Endothelial cell of umbilical vein (primary cell): ENCODE measurements at regions not wholly inside any gene's neighbourhood (a gene's known extent, or its start where the extent isn't known, plus 50 kb on each side); places are given as distances from the start of the nearest gene placed in this dataset.

Source experiments
- BruUV-seq: library from RNA; stranded (reverse); fragments of 400-500 nt; replicated peaks from 2 replicates; lab custom pipeline; 2021; lab: Mats Ljungman, UMichigan
- CTCF ChIA-PET: fragments of 300-600, 350-600 bp; sonication (Branson Sonifier 250); formaldehyde crosslinking; loops from one replicate; lab custom pipeline; 2021; ENCODE audit warnings: antibody characterized with exemption, inconsistent platforms; lab: Charles Lee
- POLR2A ChIA-PET: fragments of 300-600, 350-600 bp; sonication (Branson Sonifier 250); formaldehyde crosslinking; loops from one replicate; lab custom pipeline; 2021; ENCODE audit warnings: antibody characterized with exemption, inconsistent platforms; lab: Charles Lee
- DNase-seq: peaks from one replicate; pipeline ENCODE4 v3.0.0-alpha.2; 2011; ENCODE audit warnings: low read depth, low spot score
- FAIRE-seq: peaks from 2 replicates; lab custom pipeline; 2011; peaks lifted over from hg19 to GRCh38; lab: Jason Lieb, UNC
- H2AFZ ChIP-seq: 2 replicates; pipeline ENCODE4 v1.6.0; 2012; ENCODE audit warnings: low read depth, low read length, control low read depth, inconsistent platforms
- H3K27ac ChIP-seq: 2 replicates; pipeline ENCODE4 v1.5.1; 2011; ENCODE audit warnings: low read depth, mild to moderate bottlenecking, control low read depth, low read length, moderate library complexity; ENCODE audit not compliant: insufficient read depth
- H3K27me3 ChIP-seq, 2 experiments: 2 replicates each; pipeline versions ENCODE4 v1.6.0 to v1.6.1; 2011; ENCODE audit warnings: low read length in 2 of 2, mixed read lengths in 1 of 2; ENCODE audit not compliant: control insufficient read depth in 2 of 2, insufficient read depth in 2 of 2
- H3K36me3 ChIP-seq, 2 experiments: 2 replicates in 1 of 2; 3 replicates in 1 of 2; pipeline ENCODE4 v1.5.1; 2011; ENCODE audit warnings: low read length in 2 of 2, mild to moderate bottlenecking in 1 of 2, moderate library complexity in 1 of 2; ENCODE audit not compliant: control insufficient read depth in 2 of 2, insufficient read depth in 2 of 2; ENCODE audit errors: extremely low read depth in 1 of 2
- H3K4me1 ChIP-seq: 3 replicates; pipeline ENCODE4 v1.5.1; 2011; ENCODE audit warnings: mild to moderate bottlenecking, low read length; ENCODE audit not compliant: control insufficient read depth, insufficient read depth; ENCODE audit errors: extremely low read depth
- H3K4me2 ChIP-seq: 2 replicates; pipeline ENCODE4 v1.6.1; 2011; ENCODE audit warnings: low read length, control low read depth, mixed read lengths; ENCODE audit not compliant: insufficient read depth
- H3K4me3 ChIP-seq, 3 experiments: fragments of 200-600 bp in 1 of 3; sonication (generic), shearing (Covaris generic) in 1 of 3; replicated peaks in 1 of 3; 2 replicates each; pipeline ENCODE4 v1.5.1; 2011 to 2016; ENCODE audit warnings: control low read depth in 3 of 3, low read length in 3 of 3, mild to moderate bottlenecking in 2 of 3, inconsistent platforms in 1 of 3, low read depth in 1 of 3, moderate library complexity in 1 of 3; ENCODE audit not compliant: insufficient read depth in 1 of 3
- H3K79me2 ChIP-seq: 2 replicates; pipeline ENCODE4 v1.6.0; 2012; ENCODE audit warnings: low read length, inconsistent platforms; ENCODE audit not compliant: control insufficient read depth, insufficient read depth
- H3K9ac ChIP-seq: replicated peaks from 2 replicates; pipeline ENCODE3; 2011; ENCODE audit warnings: low read length, control low read depth; ENCODE audit not compliant: insufficient read depth; ENCODE audit errors: extremely low read depth
- H3K9me1 ChIP-seq: replicated peaks from 3 replicates; pipeline ENCODE4 v1.6.0; 2011; ENCODE audit warnings: mild to moderate bottlenecking, low read length; ENCODE audit not compliant: control insufficient read depth, insufficient read depth; ENCODE audit errors: extremely low read depth
- H3K9me3 ChIP-seq: replicated peaks from 2 replicates; pipeline ENCODE4 v1.5.1; 2012; ENCODE audit warnings: low read length, inconsistent platforms; ENCODE audit not compliant: control insufficient read depth, insufficient read depth
- H4K20me1 ChIP-seq: replicated peaks from 2 replicates; pipeline ENCODE3; 2011; ENCODE audit warnings: mild to moderate bottlenecking, low read length; ENCODE audit not compliant: control insufficient read depth, insufficient read depth; ENCODE audit errors: extremely low read depth
- EZH2 ChIP-seq: IDR thresholded peaks from 2 replicates; pipeline ENCODE4 v1.6.1; 2012; ENCODE audit warnings: borderline replicate concordance, low read depth, mild to moderate bottlenecking, moderate library complexity, low read length, inconsistent platforms; ENCODE audit not compliant: severe bottlenecking
- FOS ChIP-seq: IDR thresholded peaks from 2 replicates; pipeline ENCODE4 v1.6.1; 2011; ENCODE audit warnings: mild to moderate bottlenecking, low read length, moderate library complexity, borderline replicate concordance; ENCODE audit not compliant: insufficient read depth
- GATA2 ChIP-seq: IDR thresholded peaks from 2 replicates; pipeline ENCODE4 v1.7.0; 2011; ENCODE audit warnings: low read depth, mild to moderate bottlenecking, moderate library complexity, mixed read lengths, low read length; ENCODE audit not compliant: insufficient read length, insufficient read depth
- JUN ChIP-seq: IDR thresholded peaks from 2 replicates; pipeline ENCODE4 v1.6.1; 2011; ENCODE audit warnings: borderline replicate concordance, low read depth; ENCODE audit not compliant: insufficient read length, insufficient read depth
- MYC ChIP-seq: IDR thresholded peaks from one replicate; pipeline ENCODE4 v1.6.1; 2011; ENCODE audit warnings: mild to moderate bottlenecking, low read depth, low read length
- POLR2A ChIP-seq: IDR thresholded peaks from 2 replicates; pipeline ENCODE4 v1.6.1; 2012; ENCODE audit warnings: low read depth, mild to moderate bottlenecking, control low read depth, low read length
- POLR2AphosphoS5 ChIP-seq: IDR thresholded peaks from 2 replicates; pipeline ENCODE4 v1.6.1; 2012; ENCODE audit warnings: low read depth, mild to moderate bottlenecking, control low read depth, low read length, moderate library complexity; ENCODE audit not compliant: insufficient read depth
- dilution Hi-C: fragments of 300-500 bp; cut with MboI; formaldehyde crosslinking; loops from one replicate; pipeline ENCODE4 v1.15.0; 2019; ENCODE audit warnings: low sequenced_read_pairs; ENCODE audit not compliant: extremely low pct_ligation_motif_present
- intact Hi-C: fragments of 100-400 bp; cut with micrococcal nuclease; formaldehyde crosslinking; loops from one replicate; pipeline ENCODE4 v1.10.0; 2022
- TF ChIP-seq, protein P1 (sequence below), 2 donors: IDR thresholded peaks; 1 replicate in 1 of 2; 2 replicates in 1 of 2; pipeline ENCODE4 v1.5.1; 2011; ENCODE audit warnings: low read length in 2 of 2, mild to moderate bottlenecking in 2 of 2, moderate library complexity in 2 of 2, control low read depth in 1 of 2, inconsistent platforms in 1 of 2, low read depth in 1 of 2; ENCODE audit not compliant: insufficient read depth in 1 of 2; ENCODE audit errors: extremely low read depth in 1 of 2
- TF ChIP-seq, protein P2 (sequence below): IDR thresholded peaks from 2 replicates; pipeline ENCODE4 v1.6.1; 2011; ENCODE audit not compliant: insufficient read depth, insufficient read length

DNA sequence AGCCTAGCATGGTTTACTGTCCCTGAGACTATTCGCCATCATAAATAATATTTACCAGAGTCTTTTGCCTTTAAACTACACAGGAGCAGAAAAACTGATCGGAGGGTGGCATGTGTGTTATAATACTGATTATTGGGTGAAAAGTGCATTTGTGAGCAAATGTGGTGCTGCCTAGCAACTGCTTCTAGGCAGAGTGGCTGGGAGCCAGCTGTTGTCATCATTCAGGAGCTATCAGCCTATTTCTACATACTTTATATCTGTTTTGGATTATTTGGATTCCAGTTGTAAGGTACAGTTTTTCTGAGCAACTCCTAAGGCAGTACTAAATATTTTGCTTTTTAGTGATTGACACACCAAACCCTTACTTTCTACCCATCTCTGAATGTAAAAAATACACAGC, 75.0 kb upstream of the MSTN start:
- H3K9ac ChIP-seq: no peak overlapping the region
- FAIRE-seq: no peak
- no peaks in the 10 kb centered on the region for H4K20me1 ChIP-seq
- no peaks in the 10 kb centered on the region for H3K9me3 ChIP-seq
- no peak overlapping the region for H3K4me3 ChIP-seq
- H3K4me2 ChIP-seq: no peak overlapping the region
- BruUV-seq: no TSS peak
- no peak overlapping the region for H3K27ac ChIP-seq
- no peaks in the 10 kb centered on the region for H3K4me1 ChIP-seq
- no peak for DNase-seq
- no peak overlapping the region for H2AFZ ChIP-seq
- dilution Hi-C loops (no loop called here), intact Hi-C loops (no loop called here)
- H3K36me3 ChIP-seq: no peaks in the 10 kb centered on the region
- H3K9me1 ChIP-seq: no peaks in the 10 kb centered on the region
- ChIA-PET POLR2A (no interaction called here), CTCF (interaction anchor here (1.0 to 1.9 kb wide), 2 partner anchors 16 to 17 kb away, joined by 3 to 8 read pairs; no protein-coding TSS in a partner anchor)
- no peaks in the 10 kb centered on the region for H3K27me3 ChIP-seq
- H3K79me2 ChIP-seq: no peaks in the 10 kb centered on the region
- TF ChIP-seq, protein P1, sequence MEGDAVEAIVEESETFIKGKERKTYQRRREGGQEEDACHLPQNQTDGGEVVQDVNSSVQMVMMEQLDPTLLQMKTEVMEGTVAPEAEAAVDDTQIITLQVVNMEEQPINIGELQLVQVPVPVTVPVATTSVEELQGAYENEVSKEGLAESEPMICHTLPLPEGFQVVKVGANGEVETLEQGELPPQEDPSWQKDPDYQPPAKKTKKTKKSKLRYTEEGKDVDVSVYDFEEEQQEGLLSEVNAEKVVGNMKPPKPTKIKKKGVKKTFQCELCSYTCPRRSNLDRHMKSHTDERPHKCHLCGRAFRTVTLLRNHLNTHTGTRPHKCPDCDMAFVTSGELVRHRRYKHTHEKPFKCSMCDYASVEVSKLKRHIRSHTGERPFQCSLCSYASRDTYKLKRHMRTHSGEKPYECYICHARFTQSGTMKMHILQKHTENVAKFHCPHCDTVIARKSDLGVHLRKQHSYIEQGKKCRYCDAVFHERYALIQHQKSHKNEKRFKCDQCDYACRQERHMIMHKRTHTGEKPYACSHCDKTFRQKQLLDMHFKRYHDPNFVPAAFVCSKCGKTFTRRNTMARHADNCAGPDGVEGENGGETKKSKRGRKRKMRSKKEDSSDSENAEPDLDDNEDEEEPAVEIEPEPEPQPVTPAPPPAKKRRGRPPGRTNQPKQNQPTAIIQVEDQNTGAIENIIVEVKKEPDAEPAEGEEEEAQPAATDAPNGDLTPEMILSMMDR (IDR thresholded peaks at IDR 0.05; ENCODE audit: extremely low read depth in 1 of 2, insufficient read depth in 1 of 2, low read depth in 1 of 2, low read length in 2 of 2): no peak
- TF ChIP-seq POLR2AphosphoS5: no peak
- TF ChIP-seq EZH2: no peak
- no peak for TF ChIP-seq MYC
- TF ChIP-seq FOS: no peak
- no peak for TF ChIP-seq POLR2A
- no peak for TF ChIP-seq GATA2
- no peak for TF ChIP-seq JUN
- TF ChIP-seq, protein P2, sequence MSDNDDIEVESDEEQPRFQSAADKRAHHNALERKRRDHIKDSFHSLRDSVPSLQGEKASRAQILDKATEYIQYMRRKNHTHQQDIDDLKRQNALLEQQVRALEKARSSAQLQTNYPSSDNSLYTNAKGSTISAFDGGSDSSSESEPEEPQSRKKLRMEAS: no peak
